Gastroesophageal sphincter (tissue), 4 donors: ENCODE measurements at regions not wholly inside any gene's neighbourhood (a gene's known extent, or its start where the extent isn't known, plus 50 kb on each side); places are given as distances from the start of the nearest gene placed in this dataset.

Experiments used
- ATAC-seq: fragments of 150-250 bp; one replicate; pipeline ENCODE4 v1.9.1; 2016; ENCODE audit warnings: mild to moderate bottlenecking, moderate library complexity
- H3K27ac ChIP-seq, 4 donors: fragments of 200-600 bp; sonication (generic) in 3 of 4; 1 replicate in 3 of 4; 2 replicates in 1 of 4; pipeline ENCODE4 v1.5.1; 2016 to 2019
- H3K27me3 ChIP-seq: fragments of 200-600 bp; sonication (generic); one replicate; pipeline ENCODE4 v1.5.1; 2019
- H3K36me3 ChIP-seq, 2 donors: fragments of 200-600 bp; sonication (generic); one replicate each; pipeline ENCODE4 v1.5.1; 2019; ENCODE audit warnings: control low read depth in 1 of 2
- H3K4me1 ChIP-seq, 3 donors: fragments of 200-600 bp; sonication (generic); 1 replicate in 2 of 3; 2 replicates in 1 of 3; pipeline ENCODE4 v1.5.1; 2016 to 2019; ENCODE audit warnings: control low read depth in 2 of 3
- H3K4me3 ChIP-seq, 2 donors: fragments of 200-600 bp; sonication (generic); one replicate each; pipeline ENCODE4 v1.5.1; 2019; ENCODE audit warnings: mild to moderate bottlenecking in 1 of 2, moderate library complexity in 1 of 2
- H3K9me3 ChIP-seq, 3 donors: fragments of 200-600 bp; sonication (generic); one replicate each; pipeline ENCODE4 v1.5.1; 2017 to 2019; ENCODE audit warnings: control low read depth in 2 of 3
- EP300 ChIP-seq: sonication (generic); formaldehyde crosslinking; IDR thresholded peaks from one replicate; pipeline ENCODE4 v1.6.1; 2017; ENCODE audit warnings: antibody characterized with exemption, mild to moderate bottlenecking
- POLR2A ChIP-seq, 2 donors: fragments of 450-650 bp; IDR thresholded peaks; one replicate each; pipeline ENCODE4 v1.6.1; 2017; ENCODE audit warnings: antibody characterized with exemption in 2 of 2, mild to moderate bottlenecking in 2 of 2, moderate library complexity in 1 of 2
- POLR2AphosphoS5 ChIP-seq: sonication (generic); formaldehyde crosslinking; IDR thresholded peaks from one replicate; pipeline ENCODE4 v1.6.1; 2017; ENCODE audit warnings: antibody characterized with exemption
- WGBS, 2 donors: methylation state at CpG; one replicate each; pipeline ENCODE4 v1.1.5; 2018; ENCODE audit warnings: low coverage in 1 of 2; 5-methylcytosine and 5-hydroxymethylcytosine counted together
- TF ChIP-seq, protein P1 (sequence below), 4 experiments: fragments of 200-600 bp in 2 of 4; fragments of 450-650 bp in 2 of 4; sonication (generic) in 1 of 4; IDR thresholded peaks; one replicate each; pipeline ENCODE4 v1.5.1; 2017 to 2019; ENCODE audit warnings: antibody characterized with exemption in 4 of 4, mild to moderate bottlenecking in 2 of 4, moderate library complexity in 2 of 4

DNA sequence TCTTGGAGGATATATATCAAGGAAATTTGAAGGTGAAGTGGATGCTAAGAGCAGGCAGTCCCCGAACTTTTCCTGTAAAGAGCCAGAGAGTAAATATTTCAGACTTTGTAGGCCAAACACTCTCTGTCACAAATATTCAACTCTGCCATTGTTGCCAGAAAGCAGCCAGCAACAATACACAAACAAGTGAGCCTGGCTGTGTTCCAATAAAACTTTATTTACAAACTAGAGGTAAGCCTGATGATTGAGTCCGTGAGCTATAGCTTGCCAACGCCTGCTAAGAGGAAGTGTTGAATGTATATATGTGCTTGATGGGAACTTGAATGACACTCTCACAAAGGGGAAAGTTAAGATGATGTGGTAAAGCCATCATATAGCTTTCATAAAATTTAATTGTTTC, 166.0 kb upstream of the PLN start:
- 55 to 58% methylated on average over 3 of the region's 3 CpGs for WGBS, 2 donors
- Histone ChIP-seq H3K4me1 (peaks cover 0 to 5% (median 0%) of the 10 kb centered on the region in 3 donors), H3K9me3 (no peaks in the 10 kb centered on the region), H3K36me3 (no peaks in the 10 kb centered on the region), H3K27ac (no peak overlapping the region), H3K4me3 (no peak overlapping the region), H3K27me3 (no peaks in the 10 kb centered on the region)
- TF ChIP-seq POLR2A (IDR thresholded peaks at IDR 0.05) = no peak
- TF ChIP-seq, protein P1, sequence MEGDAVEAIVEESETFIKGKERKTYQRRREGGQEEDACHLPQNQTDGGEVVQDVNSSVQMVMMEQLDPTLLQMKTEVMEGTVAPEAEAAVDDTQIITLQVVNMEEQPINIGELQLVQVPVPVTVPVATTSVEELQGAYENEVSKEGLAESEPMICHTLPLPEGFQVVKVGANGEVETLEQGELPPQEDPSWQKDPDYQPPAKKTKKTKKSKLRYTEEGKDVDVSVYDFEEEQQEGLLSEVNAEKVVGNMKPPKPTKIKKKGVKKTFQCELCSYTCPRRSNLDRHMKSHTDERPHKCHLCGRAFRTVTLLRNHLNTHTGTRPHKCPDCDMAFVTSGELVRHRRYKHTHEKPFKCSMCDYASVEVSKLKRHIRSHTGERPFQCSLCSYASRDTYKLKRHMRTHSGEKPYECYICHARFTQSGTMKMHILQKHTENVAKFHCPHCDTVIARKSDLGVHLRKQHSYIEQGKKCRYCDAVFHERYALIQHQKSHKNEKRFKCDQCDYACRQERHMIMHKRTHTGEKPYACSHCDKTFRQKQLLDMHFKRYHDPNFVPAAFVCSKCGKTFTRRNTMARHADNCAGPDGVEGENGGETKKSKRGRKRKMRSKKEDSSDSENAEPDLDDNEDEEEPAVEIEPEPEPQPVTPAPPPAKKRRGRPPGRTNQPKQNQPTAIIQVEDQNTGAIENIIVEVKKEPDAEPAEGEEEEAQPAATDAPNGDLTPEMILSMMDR (IDR thresholded peaks at IDR 0.05) = no peak
- TF ChIP-seq EP300 = no peak
- no peak for TF ChIP-seq POLR2AphosphoS5
- no peak for ATAC-seq

DNA sequence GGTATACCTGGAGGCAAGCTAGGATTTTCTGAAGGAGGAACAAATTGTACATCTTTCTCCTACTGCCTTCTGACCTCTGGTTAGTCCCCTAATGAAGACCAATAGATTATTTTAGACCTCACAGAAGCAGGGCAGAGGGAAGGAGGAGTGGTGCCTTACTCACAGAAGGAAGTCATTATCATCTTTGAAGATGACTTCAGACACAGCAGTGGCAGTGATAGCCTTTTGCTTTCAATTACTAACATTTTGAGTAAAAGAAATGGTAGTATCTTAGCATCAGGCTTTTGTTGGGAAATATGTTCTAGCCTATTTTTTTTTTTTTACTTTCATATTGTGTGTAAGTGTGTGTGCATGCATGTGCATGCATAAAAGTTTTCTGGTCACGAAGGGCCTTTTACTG, 164.2 kb upstream of the PLN start:
- TF ChIP-seq EP300 (no peak), POLR2A (IDR thresholded peaks at IDR 0.05) (no peak), POLR2AphosphoS5 (no peak)
- TF ChIP-seq, protein P1 (IDR thresholded peaks at IDR 0.05) = no peak

DNA sequence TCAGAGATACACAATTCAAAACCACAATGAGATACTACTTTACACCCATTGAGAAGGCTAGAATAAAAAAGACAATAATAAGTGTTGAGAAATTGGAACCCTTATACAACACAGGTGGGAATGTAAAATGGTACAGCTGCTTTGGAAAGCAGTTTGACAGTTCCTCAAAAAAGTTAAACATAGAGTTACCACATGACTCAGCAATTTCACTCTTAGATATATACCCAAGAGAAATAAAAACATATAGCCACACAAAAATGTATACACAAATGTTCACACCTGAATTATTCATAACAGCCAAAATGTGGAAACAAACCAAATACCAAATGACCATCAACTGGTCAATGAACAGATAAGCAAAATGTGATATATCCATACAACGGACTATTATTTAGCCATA, 161.1 kb upstream of the PLN start:
- Histone ChIP-seq H3K27me3 (no peaks in the 10 kb centered on the region), H3K36me3 (no peaks in the 10 kb centered on the region), H3K9me3 (no peaks in the 10 kb centered on the region), H3K4me3 (no peak overlapping the region), H3K4me1 (peaks cover 0 to under 1% (median 0%) of the 10 kb centered on the region in 3 donors), H3K27ac (no peak overlapping the region)
- no peak for TF ChIP-seq POLR2AphosphoS5
- TF ChIP-seq EP300 = no peak
- TF ChIP-seq, protein P1 (IDR thresholded peaks at IDR 0.05) = no peak
- TF ChIP-seq POLR2A (IDR thresholded peaks at IDR 0.05) = no peak
- WGBS, 2 donors = 82 to 100% methylated on average over 1 of the region's 1 CpG
- ATAC-seq = no peak

More for the DNA sequence above, 164.2 kb upstream of the PLN start:
- peaks cover 0 to 5% (median 0%) of the 10 kb centered on the region in 3 donors for H3K4me1 ChIP-seq
- no peaks in the 10 kb centered on the region for H3K9me3 ChIP-seq
- no peak overlapping the region for H3K4me3 ChIP-seq
- whole genome bisulfite sequencing, 2 donors = 100% methylated on average over 1 of the region's 1 CpG; no CpG with 5 or more reads in 1 of the 2 donors
- H3K27me3 ChIP-seq = no peaks in the 10 kb centered on the region
- H3K27ac ChIP-seq = no peak overlapping the region
- no peaks in the 10 kb centered on the region for H3K36me3 ChIP-seq
- no peak for ATAC-seq

DNA sequence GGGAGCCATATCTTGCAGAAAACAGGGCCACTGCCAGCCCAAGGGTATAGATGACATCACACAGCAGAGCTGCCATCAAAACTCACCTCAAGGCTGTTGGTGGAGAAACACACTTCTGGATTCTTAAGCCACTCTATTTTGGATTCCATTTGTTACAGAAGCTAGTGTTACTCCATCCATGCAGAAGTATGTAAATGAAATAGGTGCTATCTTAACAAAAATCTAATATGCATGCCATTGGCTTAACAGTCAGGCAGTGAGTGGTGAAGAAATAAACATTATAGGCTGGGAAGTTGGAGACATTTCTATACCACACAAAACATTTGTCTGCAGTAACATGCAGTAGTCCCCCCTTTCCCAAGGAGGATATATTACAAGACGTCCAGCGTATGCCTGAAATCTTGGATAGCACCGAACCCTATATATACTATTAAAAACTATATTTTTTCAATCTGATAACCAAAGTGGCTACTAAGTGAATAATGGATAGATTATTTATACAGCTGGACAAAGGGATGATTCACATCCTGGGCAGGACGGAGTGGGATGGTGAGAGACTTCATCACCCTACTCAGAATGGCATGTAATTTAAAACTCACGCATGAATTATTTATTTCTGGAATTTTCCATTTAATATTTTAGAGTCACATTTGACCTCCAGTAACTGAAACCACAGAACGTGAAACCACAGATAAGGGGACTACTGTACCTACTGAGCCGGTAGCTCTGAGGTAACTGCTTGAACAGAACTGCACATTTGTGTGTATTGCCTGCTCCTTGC, 160.0 kb upstream of the PLN start:
- no peak overlapping the region for H3K4me3 ChIP-seq
- ATAC-seq = no peak
- no peaks in the 10 kb centered on the region for H3K9me3 ChIP-seq
- no peak for TF ChIP-seq POLR2A (IDR thresholded peaks at IDR 0.05)
- TF ChIP-seq, protein P1 (IDR thresholded peaks at IDR 0.05) = no peak
- H3K27me3 ChIP-seq = no peaks in the 10 kb centered on the region
- no peaks in the 10 kb centered on the region for H3K36me3 ChIP-seq
- H3K27ac ChIP-seq = no peak overlapping the region
- no peaks in the 10 kb centered on the region for H3K4me1 ChIP-seq
- WGBS, 2 donors = 23 to 33% methylated on average over 6 to 7 of the region's 7 CpGs

DNA sequence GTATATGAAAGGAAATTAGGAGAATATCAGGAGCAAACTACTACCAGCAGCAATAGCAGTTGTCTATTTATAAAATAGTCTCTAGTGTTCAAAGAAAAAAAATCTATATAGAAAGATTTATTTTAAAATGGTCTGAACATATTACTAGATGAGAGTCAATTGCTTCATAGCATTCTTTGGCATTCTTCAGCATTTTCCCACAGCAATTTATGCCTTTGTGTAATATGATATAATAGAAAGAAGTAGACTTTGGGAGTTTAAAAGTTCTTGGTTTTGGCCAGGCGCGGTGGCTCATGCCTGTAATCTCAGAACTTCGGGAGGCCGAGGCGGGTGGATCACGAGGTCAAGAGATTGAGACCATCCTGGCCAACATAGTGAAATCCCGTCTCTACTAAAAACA, 157.0 kb upstream of the PLN start:
- no peak for ATAC-seq
- H3K27me3 ChIP-seq = no peaks in the 10 kb centered on the region
- TF ChIP-seq POLR2A (IDR thresholded peaks at IDR 0.05) = no peak
- TF ChIP-seq EP300 = no peak
- no peak for TF ChIP-seq POLR2AphosphoS5
- TF ChIP-seq, protein P1 (IDR thresholded peaks at IDR 0.05) = no peak
- H3K9me3 ChIP-seq = peaks cover 0 to 4% (median 0%) of the 10 kb centered on the region in 3 donors
- no peak overlapping the region for H3K27ac ChIP-seq
- H3K4me1 ChIP-seq = no peaks in the 10 kb centered on the region
- 92% methylated on average over 7 of the region's 7 CpGs; no CpG with 5 or more reads in 1 of the 2 donors for WGBS, 2 donors
- no peaks in the 10 kb centered on the region for H3K36me3 ChIP-seq
- no peak overlapping the region for H3K4me3 ChIP-seq
